M059J (cell line): ENCODE measurements at regions not wholly inside any gene's neighbourhood (a gene's known extent, or its start where the extent isn't known, plus 50 kb on each side); places are given as distances from the start of the nearest gene placed in this dataset.

Experiments
- DNase-seq: peaks from one replicate; pipeline ENCODE4 v3.0.0-alpha.2; 2012; ENCODE audit warnings: low read depth

GRCh38 chr7:36096460-36097095 is 56.5 kb upstream of the EEPD1 start:
- DNase-seq = peak; percentile 49

- DNase-seq = no peak
These were observed 55.0 kb upstream of the EEPD1 start for GRCh38 chr7:36098096-36098495.

- DNase-seq = no peak
These were observed 52.8 kb upstream of the EEPD1 start for GRCh38 chr7:36100226-36100625.

DNA sequence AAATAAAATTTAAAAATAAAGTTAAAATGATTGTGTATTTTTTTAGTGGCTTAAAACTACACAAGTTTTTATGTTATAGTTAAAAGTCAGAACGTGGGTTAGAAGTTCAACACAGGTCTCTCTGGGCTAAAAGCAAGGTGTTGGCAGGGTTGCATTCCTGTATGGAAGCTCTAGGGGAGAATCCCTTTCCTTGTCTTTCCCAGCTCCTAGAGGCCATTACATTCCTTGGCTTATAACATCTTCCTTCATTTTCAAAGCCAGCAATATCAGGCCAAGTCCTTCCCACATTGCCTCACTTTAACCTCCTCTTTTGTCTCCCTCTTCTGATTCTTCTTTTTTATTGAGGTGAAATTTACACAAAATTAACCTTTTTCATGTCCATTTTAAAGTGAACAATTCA is 52.4 kb upstream of the EEPD1 start:
- no peak for DNase-seq
